Stimulated activated CD8-positive, alpha-beta memory T cell treated with anti-CD3 and anti-CD28 coated beads, Interleukin-7, amount 100 ng/mL, for 1 hour (primary cell): ENCODE measurements at regions not wholly inside any gene's neighbourhood (a gene's known extent, or its start where the extent isn't known, plus 50 kb on each side); places are given as distances from the start of the nearest gene placed in this dataset.
"Not testable (repeated sequence)": the region's sequence is repeated elsewhere in the genome, so short reads cannot be mapped to it uniquely, and the experiment has no call there.

Experiments used
- DNase-seq, 2 donors: peaks; one replicate each; pipeline ENCODE4 v3.0.0-alpha.2; 2020; ENCODE audit warnings: low read depth in 2 of 2

DNA sequence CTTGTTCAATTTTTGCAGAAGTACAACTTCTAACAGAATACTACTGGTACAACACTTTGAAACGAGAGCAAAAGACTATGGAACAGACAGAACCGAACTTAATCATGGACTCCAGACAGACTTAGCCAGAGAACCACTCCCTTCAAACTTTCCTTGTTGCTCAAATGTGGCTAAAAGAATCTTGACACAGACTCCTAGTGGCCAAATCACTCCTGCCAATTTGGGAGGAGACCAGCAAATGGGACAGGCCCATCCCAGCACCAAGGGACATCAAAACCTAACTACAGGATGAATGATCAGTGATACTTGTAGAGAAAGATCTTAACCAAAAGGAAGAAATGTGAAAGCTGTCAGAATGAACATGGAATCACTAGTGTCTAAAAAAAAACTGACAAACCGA, 154.0 kb downstream of the MATN1 start:
- DNase-seq, result no peak

DNA sequence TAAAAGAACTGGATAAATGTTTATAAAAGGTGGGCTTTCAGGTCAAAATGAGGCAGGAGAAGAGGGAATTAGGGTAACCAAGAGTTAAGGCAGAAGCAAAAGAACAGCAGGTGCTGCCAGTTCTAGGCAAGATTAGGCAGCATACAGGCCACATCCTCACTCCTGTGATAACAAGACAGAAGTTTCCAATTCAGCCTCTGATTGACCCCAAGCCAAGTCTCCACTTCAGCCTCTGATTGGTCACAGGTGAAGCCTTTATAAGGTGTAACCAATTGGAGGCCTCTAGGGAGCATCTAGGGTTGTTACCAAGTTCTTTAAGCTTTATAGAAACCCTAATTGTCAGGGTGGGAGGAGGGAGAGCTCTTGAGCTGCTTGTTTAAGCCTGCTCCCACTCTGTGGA, 160.8 kb downstream of the MATN1 start:
- DNase-seq, result no peak

DNA sequence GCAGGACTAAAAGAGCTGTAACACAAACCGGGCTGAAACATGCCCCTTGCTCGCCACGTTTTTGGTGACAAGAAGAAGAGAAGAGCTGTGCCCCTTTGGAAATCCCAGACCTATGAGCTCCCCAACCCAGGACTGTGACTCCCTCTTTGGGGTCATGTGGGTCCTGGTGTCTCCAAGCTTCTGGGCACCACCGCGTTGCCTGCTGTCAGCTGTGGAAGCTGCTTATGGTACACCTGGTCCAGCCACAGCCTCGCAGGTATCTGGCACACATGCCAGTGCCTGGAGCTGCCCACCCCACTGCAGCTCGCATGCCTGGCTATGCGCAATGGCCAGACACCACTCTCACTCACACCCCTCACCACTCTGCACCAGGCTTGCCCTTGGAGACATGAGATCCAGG, 171.8 kb downstream of the MATN1 start:
- DNase-seq, result no peak

DNA sequence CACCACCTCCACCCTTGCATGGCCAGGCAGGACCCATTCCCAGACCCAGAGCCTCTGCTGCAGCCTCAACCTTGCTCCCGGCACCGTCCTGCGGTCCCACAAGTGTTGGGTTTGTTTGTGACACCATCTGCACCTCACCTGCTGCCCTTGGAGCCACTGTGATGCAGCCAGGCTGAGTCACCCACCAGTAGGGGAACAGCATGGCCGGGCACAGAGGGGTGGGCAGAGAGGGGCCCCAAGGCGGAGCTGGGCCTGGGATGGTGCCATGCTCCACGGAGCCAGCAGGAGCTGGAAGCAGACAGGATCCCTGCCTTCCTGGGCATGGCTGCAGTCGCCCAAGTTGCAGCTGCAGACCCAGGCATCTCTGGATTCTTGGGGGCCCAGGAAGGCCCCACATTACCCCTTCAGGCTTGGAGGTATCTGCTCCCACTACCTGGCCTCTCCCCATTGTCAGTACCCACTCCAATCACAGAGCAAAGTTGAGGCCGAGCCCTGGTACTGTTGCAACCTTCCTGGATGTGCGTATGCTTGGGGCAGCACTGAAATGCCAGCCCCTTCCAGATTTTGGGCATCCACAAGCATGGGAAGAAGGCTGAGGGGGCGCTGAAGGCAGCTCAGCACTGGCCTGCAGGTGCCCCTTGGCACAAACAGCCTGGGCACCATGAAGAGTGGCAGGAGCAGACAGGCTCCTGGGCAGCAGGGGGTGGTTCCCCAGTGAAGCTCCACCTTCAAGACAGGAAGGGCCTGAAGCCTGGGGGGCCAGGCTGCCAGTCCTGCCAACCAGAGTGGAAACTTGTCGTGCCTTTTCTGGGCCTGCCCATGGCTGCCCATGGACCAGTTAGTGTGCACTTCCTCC, 172.8 kb downstream of the MATN1 start:
- DNase-seq, result no peak

DNA sequence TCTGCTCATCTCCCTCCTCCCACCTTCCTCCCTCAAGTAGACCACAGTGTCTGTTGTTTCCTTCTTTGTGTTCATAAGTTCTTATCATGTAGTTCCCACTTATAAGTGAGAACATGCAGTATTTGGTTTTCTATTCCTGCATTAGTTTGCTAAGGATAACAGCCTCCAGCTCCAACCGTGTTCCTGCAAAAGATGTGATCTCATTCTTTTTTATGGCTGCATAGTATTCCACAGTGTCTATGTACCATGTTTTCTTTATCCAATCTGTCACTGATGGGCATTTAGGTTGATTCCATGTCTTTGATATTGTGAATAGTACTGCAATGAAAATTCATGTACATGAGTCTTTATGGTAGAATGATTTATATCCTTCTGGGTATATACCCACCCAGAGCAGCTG, 173.5 kb downstream of the MATN1 start:
- not testable (repeated sequence) for DNase-seq

DNA sequence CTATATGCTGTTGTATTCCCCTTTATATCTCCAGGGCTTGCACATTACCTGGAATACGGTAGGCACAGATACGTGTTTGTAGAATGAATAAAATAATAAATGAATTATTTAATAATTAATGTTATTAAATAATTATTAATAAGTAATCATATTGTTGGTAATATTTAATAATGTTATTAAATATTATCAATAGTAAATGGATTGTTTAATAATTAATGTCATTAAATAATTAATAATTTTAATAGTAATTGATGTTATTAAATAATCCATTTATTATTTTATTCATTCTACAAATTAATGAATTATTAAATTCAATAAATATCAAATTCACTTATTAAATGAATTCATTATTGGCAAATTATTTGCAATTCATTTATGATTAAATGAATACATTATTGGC, 175.1 kb downstream of the MATN1 start:
- no peak for DNase-seq

DNA sequence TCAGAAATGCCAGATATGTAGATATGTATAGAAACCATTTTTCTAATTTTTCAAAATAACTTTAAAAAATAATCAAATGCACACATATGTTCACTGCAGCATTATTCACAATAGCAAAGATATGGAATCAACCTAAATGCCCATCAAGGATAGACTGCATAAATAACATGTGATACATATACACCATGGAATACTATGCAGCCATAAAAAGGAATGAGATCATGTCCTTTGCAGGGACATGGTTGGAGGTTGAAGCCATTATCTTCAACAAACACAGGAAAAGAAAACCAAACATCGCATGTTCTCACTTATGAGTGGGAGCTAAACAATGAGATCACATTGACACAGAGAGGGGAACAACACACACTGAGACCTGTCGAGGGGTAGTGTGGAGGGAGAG, 176.1 kb downstream of the MATN1 start:
- not testable (repeated sequence) for DNase-seq

DNA sequence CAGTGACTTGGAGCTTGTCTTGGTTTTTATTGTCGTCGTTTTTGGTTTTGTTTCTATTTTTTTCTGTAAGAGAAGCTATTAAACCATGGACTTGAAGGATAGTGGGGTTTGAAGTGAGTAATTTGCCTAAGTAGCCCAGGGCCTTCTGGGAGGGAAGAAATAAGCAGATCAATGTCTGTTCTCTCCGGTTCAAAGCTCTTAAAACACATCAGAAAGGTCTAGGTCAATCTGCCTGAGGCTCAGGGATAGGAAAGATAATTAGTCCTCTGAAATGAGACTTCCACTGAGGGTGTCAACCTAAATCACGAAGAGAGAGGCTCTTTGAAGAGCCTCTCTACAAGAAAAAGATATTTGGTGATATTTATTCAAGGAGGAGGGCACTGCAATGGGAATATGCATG, 178.0 kb downstream of the MATN1 start:
- DNase-seq, result no peak

DNA sequence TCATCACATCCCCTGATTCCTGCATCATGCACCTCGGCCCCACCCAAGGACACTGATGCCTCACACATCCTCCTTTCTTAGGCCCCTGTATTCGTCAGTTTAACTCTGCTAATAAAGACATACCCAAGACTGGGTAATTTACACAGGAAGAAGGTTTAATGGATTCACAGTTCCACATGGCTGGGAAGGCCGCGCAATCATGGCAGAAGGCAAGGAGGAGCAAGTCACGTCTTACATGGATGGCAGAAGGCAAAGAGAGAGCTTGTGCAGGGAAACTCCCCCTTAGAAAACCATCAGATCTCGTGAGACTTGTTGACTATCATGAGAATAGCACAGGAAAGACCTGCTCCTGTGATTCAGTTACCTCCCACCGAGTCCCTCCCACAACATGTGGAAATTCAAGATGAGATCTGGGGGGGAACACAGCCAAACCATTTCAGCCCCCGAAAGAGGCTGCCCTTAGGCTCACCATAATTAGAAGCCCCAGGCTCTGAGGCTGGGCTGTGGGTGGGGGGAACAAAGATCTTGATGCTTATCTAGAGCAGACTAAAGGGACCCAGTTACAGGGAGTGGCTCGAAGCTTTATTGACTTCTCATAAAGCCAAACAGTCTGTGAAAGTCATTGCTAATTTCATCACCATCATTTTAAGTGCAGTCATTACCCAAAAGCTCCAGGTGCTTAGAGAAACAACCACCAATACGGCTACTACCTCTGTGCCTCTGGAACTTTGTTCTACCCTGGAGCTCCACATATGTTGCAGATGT, 181.5 kb downstream of the MATN1 start:
- DNase-seq, result no peak

DNA sequence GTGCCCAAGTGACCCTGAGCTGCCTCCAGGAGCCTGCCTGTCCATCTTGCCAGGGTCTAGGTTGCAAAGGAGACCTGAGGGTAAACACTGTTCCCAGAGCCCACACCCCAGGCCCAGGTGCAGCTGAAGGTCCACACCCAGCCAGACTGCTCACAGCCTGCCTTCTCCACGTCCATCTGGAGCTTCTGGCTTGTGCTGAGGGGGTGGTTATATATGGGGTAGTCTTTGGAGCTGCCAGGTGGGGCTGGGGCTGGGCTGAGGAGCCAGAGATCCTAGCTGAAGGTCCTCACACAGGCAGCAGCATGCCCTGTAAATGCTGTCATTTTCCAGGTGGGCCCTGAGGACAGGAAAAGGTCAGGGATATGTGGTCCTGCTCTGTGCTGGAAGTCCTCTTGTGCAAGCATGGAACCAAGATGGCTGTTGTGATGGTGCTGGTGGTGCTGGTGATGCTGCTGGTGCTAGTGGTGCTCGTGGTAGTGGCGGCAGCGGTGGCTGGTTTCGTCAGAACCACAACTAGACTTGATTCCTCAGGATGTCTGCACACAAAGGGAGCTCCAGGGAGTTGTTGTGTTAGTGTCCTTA, 182.7 kb downstream of the MATN1 start:
- no peak for DNase-seq

DNA sequence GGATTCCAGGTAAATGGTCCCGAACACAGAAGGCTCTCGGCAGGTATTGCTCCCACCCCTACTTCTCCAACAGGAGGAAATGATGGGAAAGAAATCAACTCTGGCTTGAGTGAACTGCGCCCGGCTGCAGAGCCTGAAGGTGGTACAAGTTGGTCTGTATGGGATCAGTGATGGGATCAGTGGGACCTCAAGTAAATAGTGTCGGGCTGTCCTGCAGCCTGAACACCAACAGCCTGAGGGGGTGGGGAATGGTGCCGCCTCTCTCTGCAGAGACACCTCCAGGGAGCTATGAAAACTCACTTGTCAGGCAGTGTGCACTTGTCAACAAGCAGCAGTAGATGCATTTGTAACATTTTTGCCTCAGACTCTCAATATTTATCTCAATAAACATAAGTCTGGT, 183.5 kb downstream of the MATN1 start:
- DNase-seq, result no peak

DNA sequence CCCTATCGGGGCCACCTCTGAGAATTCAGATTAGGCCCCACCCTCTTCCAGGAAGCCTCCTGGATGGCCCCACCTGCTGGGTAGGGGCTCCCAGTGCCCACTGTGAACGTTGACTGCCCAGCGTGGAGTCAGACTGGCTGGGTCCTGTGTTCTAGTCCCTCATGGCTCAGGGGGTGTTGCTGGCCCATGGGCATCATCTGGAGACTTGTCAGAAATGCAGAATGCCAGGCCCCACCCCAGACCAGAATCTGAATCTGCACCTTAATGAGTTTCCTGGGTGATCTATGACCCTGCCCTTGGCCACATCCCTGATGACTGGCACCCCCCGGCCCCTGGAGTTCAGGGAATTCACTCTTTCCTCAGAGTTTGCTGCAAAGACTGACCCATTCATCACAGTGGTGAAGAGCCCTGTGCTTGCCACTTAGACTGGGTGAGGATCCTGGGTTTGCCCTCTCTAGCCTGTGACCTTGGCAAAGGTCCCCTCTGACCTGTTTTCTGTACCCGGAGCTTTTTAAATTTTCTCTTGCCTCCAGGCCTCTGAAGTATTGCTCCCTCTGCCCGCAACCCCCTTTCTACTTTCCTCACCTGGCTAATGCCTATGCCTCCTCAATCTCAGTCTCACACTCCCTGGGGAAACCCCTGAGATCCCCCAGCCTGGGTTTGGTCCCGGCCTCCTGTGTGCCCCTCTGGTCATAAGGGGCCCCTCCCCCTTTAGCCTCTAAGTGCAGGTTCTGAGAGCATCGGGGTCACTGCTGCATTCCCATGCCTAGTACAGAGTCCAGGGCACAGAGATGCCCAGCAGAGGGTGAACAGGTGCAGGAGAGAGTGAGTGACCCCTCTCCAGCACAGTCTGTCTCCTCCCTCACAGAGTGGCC, 184.2 kb downstream of the MATN1 start:
- DNase-seq, result no peak

DNA sequence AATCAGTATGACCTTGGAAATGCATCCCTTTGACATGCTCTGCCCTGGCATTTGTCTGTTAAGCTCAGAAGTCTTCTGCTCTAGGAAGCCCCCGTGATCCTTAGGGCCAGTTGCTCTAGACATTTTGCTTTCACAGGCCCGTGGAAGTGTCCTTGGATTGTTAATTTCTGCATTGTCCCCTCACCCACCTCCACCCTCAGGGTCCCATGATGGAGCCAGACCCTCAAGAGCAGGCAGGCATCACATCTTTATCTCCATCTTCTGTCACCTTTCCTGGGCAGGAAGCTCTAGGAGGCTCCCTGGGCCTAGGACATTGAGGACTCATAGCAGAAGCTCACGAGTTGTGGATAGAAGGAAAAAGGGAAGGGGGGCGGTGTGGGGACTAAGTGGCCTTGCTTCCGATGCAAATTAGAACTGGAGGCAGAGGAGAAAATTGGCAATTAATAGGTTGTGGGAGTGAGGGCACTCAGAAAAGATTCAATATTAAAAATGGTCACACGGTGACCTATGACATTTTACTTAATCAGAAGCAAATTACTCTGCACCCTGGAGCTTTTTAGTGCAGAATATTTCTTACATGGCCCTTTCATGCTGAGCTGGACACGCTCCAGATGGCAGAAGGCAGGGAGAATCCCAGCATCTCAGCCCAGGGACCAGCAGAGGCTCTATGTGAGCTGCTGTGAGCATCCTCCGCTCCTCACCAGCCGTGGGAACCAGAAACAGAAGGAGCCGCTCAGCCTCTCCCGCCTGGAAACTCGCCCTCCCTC, 185.0 kb downstream of the MATN1 start:
- no peak for DNase-seq

DNA sequence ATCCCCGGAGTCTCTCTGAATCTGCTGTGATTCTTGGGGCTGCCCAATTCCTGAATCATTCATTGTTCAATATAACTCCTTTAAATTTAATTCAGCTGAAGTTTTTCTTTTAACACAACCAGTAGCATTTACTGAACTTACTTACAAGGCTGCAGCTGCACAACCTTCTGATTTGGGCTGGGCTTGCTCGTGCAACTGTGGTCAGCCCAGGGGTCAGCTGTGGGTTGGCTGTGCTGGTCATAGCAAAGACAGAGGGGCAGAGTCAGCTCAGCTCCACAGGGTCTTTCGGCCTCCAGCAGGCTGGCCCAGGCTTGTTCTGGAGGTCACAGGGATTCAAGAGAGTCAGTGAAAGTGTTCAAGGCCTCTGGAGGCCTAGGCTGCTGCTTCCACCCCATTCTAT, 186.1 kb downstream of the MATN1 start:
- no peak for DNase-seq

DNA sequence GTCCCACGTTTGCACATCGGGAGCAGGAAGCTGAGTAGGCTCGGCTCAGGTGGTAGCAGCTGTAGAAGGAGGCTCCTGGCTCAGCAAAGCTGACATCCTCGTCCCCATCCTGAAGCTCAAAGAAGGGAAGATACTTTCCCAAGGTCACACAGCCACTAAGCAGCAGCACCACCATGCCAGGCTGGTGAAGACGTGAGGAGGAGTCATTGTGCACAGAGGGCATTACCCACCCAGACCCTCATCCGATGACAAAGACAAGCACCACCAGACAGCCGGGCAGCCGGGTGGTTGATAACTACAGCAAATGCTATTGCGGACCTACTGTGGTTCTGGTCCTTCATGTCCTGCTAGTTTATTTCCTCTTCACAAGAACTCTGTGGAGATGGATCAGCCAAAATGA, 186.9 kb downstream of the MATN1 start:
- DNase-seq, result no peak

DNA sequence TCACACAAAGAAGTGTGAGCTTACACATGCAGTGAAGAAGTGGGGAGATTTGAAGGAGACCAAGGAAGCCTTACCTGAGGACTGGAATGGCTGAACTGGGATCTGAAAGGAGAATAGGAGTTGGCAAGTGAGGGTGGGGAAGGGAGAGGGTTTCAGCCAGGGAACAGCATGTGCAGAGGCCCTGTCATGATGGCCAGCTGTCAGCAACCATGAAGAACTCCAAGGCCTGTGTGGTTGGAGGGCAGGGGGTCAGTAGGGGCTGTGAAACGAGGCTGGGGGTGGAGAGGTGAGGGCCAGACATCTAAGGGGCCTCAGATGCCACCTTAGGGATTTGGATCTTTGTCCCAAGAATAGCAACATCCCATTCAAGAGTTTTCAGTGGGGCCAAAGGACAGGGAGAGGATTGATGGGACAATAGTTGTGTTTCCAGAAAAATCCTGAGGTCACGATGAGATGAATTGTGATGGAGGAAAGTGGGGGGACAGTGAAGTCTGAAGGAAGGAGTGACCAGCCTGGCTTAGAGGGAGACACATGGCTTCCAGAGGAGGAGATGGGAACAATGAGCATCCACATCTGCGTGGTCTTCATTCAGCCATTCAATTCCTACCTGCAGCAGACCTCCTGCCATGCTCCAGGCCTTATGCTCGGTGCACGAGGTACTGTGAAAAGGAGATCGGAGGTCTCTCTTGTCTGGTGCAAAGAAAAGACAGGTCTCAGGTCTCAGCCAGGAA, 187.6 kb downstream of the MATN1 start:
- no peak for DNase-seq

DNA sequence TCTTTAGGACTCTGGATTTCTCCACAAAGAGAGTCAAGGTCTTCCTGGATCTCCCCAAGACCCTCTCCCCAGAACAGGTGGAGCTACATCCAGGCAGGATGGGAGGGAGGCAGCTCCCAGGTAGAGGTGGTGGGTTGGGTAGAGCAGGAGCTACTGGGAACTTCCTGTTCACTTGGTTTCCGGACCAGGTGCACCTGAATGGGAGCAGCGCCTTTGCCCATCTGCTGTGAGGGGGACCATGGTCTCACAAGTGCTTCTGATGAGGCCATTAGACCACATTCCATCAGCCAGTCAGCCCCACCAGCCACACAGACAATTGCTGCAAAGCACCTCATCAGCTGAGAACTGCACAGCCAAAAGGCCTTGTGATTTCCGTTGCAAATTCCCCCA, 188.8 kb downstream of the MATN1 start:
- DNase-seq, result no peak

DNA sequence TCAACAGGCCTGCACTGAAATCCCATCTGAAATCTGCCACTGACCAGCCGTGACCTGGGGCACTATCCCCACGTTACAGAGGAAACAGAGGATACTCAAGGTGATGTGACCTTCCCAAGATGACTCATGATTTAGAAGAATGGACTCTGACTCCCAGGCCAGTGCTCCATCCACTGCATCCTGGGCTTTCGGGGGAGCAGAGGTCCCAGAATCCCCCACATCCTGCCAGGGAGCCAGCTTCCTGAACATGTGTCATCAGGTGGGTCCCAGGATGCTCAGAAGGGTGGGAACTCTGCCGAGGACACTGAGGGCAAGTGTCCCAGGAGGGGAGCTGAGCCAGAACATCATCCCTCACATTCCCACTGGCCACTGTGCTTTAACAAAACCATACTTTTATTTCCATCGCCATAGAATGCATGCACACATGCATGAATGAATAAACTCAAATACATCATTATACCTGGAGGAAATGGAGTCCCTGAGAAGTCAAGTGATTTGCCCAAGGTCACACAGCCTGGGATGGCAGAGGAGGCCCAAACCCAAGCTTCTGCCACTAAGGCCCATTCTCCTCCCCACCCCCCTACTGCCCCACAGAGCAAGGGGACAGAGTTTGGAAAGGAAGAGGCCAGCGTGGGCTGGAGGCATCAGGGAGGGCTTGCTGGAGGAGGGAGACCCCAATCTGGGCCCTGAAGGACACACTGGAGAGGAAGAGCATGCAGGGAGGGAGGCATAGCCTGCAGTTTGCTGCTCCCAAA, 189.4 kb downstream of the MATN1 start:
- no peak for DNase-seq

DNA sequence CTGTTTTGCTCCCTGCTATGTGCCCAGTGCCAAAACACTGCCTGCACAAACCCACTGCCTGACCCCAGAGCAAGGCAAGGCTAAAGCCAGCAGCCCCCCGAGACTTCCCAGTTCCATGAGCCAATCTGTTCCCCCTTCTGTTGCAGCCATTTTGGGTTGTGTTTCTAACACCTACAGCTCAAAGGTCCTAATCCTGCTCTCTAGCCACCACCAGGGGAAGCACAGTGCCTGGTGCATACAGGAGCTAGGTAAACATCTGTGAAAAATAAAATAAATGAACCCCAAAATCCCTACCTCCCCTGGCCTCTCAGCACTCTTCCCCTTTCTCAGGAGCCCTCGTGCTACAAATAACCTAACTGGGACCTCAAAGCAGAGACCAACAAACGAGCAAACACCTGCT, 190.2 kb downstream of the MATN1 start:
- DNase-seq, result no peak

DNA sequence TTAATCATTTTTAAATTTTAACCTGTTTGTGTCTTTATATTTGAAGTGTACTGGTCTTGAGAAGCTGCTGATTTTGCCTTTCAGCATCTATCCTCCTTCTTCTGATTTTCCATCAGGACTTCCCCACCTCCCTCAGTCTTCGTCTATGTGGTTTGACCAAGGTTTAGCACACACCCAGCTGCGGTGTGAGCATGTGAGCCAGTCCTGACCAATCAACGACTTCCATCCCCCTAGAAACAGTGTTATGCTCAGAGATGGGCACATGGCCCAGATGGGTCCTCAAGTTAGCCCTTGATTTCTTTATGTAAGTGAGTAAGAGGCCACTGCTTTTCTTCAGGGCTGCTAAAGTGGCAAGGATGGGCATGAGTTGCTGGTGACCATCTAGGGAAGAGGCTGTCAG, 190.8 kb downstream of the MATN1 start:
- DNase-seq, result no peak
